ENCODE measurements at regions not wholly inside any gene's neighbourhood (a gene's known extent, or its start where the extent isn't known, plus 50 kb on each side); places are given as distances from the start of the nearest gene placed in this dataset.

DNA sequence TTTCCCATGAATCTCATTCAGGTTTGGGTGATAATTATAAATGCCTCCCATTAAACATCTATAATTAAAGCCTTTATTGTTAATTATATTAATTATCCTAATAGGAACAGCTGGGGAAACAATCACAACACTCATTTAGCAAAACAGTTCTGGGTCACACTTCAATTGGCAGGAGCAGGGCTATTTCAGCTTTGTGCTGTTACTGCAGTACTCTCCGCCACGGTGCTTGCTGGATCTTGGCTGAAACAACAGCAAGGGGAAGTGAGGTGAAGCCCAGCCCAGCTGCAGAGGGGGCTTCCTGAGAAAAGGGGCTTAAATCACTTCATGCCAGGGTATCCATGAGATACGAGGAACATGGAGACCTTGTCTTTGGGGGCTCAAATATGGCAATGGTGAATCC lies 79.5 kb upstream of the SOX11 start:
- no peak for DNase-seq (ENCODE audit: insufficient read length, low spot score, missing footprints)
- Histone ChIP-seq H2AFZ (ENCODE audit: low read length) (no peak overlapping the region), H3K4me1 (ENCODE audit: insufficient read depth, low read length) (no peaks in the 10 kb centered on the region), H3K4me2 (ENCODE audit: insufficient read depth, low read length) (no peak overlapping the region), H3K36me3 (ENCODE audit: insufficient read depth, low read length) (no peaks in the 10 kb centered on the region), H3K9me3 (ENCODE audit: low read depth, low read length) (no peaks in the 10 kb centered on the region), H4K20me1 (ENCODE audit: insufficient read depth, low read length) (no peaks in the 10 kb centered on the region), H3K4me3 (ENCODE audit: insufficient read depth, low read length) (no peak overlapping the region), H3K27ac (ENCODE audit: low read depth, low read length) (no peak overlapping the region), H3K79me2 (ENCODE audit: insufficient read depth, low read length) (no peaks in the 10 kb centered on the region), H3K27me3 (ENCODE audit: insufficient read depth, low read length) (no peaks in the 10 kb centered on the region)
- TF ChIP-seq, protein P1, sequence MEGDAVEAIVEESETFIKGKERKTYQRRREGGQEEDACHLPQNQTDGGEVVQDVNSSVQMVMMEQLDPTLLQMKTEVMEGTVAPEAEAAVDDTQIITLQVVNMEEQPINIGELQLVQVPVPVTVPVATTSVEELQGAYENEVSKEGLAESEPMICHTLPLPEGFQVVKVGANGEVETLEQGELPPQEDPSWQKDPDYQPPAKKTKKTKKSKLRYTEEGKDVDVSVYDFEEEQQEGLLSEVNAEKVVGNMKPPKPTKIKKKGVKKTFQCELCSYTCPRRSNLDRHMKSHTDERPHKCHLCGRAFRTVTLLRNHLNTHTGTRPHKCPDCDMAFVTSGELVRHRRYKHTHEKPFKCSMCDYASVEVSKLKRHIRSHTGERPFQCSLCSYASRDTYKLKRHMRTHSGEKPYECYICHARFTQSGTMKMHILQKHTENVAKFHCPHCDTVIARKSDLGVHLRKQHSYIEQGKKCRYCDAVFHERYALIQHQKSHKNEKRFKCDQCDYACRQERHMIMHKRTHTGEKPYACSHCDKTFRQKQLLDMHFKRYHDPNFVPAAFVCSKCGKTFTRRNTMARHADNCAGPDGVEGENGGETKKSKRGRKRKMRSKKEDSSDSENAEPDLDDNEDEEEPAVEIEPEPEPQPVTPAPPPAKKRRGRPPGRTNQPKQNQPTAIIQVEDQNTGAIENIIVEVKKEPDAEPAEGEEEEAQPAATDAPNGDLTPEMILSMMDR (IDR thresholded peaks at IDR 0.05; ENCODE audit: extremely low read depth, low read depth, low read length): no peak

DNA sequence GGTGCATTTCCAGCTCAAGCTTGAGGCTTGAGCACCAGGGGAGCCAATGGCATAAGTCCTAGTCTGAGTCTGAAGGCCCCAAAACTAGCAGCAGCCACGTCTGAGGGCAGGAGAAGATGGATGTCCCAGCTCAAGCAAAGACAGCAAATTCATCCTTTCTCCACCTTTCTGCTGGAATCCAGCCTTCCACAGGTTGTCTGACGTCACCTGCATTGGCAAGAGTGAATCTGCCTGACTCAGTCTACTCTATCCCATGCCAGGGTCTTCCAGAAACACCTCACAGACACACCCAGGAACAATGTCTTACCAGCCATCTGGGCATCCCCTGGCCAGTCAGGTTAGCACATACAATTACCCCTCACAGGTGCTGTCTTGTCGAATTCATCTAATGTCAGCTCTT lies 76.2 kb upstream of the SOX11 start:
- Histone ChIP-seq H3K9me3 (ENCODE audit: low read depth, low read length) (no peaks in the 10 kb centered on the region), H3K27me3 (ENCODE audit: insufficient read depth, low read length) (no peaks in the 10 kb centered on the region), H3K27ac (ENCODE audit: low read depth, low read length) (no peak overlapping the region), H2AFZ (ENCODE audit: low read length) (no peak overlapping the region), H3K36me3 (ENCODE audit: insufficient read depth, low read length) (no peaks in the 10 kb centered on the region), H3K4me1 (ENCODE audit: insufficient read depth, low read length) (no peaks in the 10 kb centered on the region), H3K4me2 (ENCODE audit: insufficient read depth, low read length) (no peak overlapping the region), H3K79me2 (ENCODE audit: insufficient read depth, low read length) (no peaks in the 10 kb centered on the region), H4K20me1 (ENCODE audit: insufficient read depth, low read length) (no peaks in the 10 kb centered on the region), H3K4me3 (ENCODE audit: insufficient read depth, low read length) (no peak overlapping the region)
- DNase-seq (ENCODE audit: insufficient read length, low spot score, missing footprints): no peak
- TF ChIP-seq, protein P1 (IDR thresholded peaks at IDR 0.05; ENCODE audit: extremely low read depth, low read depth, low read length): no peak

DNA sequence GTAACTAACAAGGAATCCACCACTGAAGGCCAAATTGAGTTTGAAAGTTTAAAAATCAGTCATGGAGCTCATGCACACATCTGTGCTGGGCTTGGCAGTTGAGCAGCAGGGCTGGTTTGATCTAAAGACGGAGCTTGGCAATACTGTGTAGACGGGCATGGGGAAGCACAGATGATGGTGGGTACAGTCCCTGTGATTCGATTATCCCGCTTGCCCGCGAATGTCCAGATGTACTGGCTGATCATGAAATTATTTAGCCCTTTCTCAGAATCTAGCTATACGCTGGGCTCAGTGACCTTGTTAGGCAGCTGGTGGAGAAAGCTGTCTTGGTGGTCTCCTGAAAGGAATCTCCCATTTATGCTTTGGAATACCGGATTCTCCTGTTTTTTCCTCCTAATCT lies 74.8 kb upstream of the SOX11 start:
- H3K9me3 ChIP-seq (ENCODE audit: low read depth, low read length): no peaks in the 10 kb centered on the region
- H2AFZ ChIP-seq (ENCODE audit: low read length): no peak overlapping the region

DNA sequence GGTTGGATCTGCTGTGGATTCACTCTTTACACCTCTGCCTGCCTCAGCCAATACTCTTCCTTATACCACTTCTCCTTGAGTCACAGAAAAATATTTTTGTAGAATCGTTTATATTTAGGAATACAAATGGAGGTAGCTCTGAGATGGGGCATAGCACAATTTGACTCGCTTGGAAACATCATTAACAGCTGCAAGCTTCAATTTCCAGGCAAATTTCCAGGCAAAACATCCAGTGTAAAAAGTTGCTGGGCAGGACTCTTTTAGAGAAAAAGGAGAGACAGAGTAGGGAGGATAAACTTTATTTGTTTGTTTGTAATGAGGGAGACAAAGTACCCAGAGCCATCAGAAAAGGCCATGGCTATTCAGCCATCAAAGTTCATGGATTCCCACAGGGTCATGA lies 74.4 kb upstream of the SOX11 start:
- H3K27me3 ChIP-seq (ENCODE audit: insufficient read depth, low read length): no peaks in the 10 kb centered on the region
- no peak overlapping the region for H2AFZ ChIP-seq (ENCODE audit: low read length)
- no peak overlapping the region for H3K4me2 ChIP-seq (ENCODE audit: insufficient read depth, low read length)
- no peak for DNase-seq (ENCODE audit: insufficient read length, low spot score, missing footprints)
- no peak overlapping the region for H3K27ac ChIP-seq (ENCODE audit: low read depth, low read length)
- TF ChIP-seq, protein P1 (IDR thresholded peaks at IDR 0.05; ENCODE audit: extremely low read depth, low read depth, low read length): no peak
- H4K20me1 ChIP-seq (ENCODE audit: insufficient read depth, low read length): no peaks in the 10 kb centered on the region
- H3K4me3 ChIP-seq (ENCODE audit: insufficient read depth, low read length): no peak overlapping the region
- no peaks in the 10 kb centered on the region for H3K4me1 ChIP-seq (ENCODE audit: insufficient read depth, low read length)
- H3K9me3 ChIP-seq (ENCODE audit: low read depth, low read length): no peaks in the 10 kb centered on the region
- no peaks in the 10 kb centered on the region for H3K79me2 ChIP-seq (ENCODE audit: insufficient read depth, low read length)
- H3K36me3 ChIP-seq (ENCODE audit: insufficient read depth, low read length): no peaks in the 10 kb centered on the region

More for the DNA sequence above, 74.8 kb upstream of the SOX11 start:
- Histone ChIP-seq H3K27ac (ENCODE audit: low read depth, low read length) (no peak overlapping the region), H4K20me1 (ENCODE audit: insufficient read depth, low read length) (no peaks in the 10 kb centered on the region), H3K4me1 (ENCODE audit: insufficient read depth, low read length) (no peaks in the 10 kb centered on the region), H3K4me3 (ENCODE audit: insufficient read depth, low read length) (no peak overlapping the region), H3K27me3 (ENCODE audit: insufficient read depth, low read length) (no peaks in the 10 kb centered on the region), H3K36me3 (ENCODE audit: insufficient read depth, low read length) (no peaks in the 10 kb centered on the region), H3K79me2 (ENCODE audit: insufficient read depth, low read length) (no peaks in the 10 kb centered on the region), H3K4me2 (ENCODE audit: insufficient read depth, low read length) (no peak overlapping the region)
- no peak for DNase-seq (ENCODE audit: insufficient read length, low spot score, missing footprints)
- TF ChIP-seq, protein P1 (IDR thresholded peaks at IDR 0.05; ENCODE audit: extremely low read depth, low read depth, low read length): no peak
